ENCODE measurements at regions not wholly inside any gene's neighbourhood (a gene's known extent, or its start where the extent isn't known, plus 50 kb on each side); places are given as distances from the start of the nearest gene placed in this dataset.

- TF ChIP-seq CREB1 (IDR thresholded peaks at IDR 0.05; ENCODE audit: low read depth): no peak
- no peak for TF ChIP-seq FOXM1 (IDR thresholded peaks at IDR 0.05; ENCODE audit: borderline replicate concordance, low read depth)
- TF ChIP-seq EGR1 (IDR thresholded peaks at IDR 0.05): no peak
- no peak for TF ChIP-seq EP300 (IDR thresholded peaks at IDR 0.05; ENCODE audit: borderline replicate concordance)
- no peak for TF ChIP-seq MAX (IDR thresholded peaks at IDR 0.05)
Measured at GRCh38 chr5:171709930-171710329, 75.7 kb upstream of the SMIM23 start.
